Testis (tissue), 2 donors: ENCODE measurements at regions not wholly inside any gene's neighbourhood (a gene's known extent, or its start where the extent isn't known, plus 50 kb on each side); places are given as distances from the start of the nearest gene placed in this dataset.

Experiments
- DNase-seq: peaks from one replicate; pipeline ENCODE4 v3.0.0-alpha.2; 2019
- H3K27ac ChIP-seq, 2 donors: fragments of 200-600 bp; sonication (generic); one replicate each; pipeline ENCODE4 v1.5.1; 2019
- H3K27me3 ChIP-seq: fragments of 200-600 bp; sonication (generic); one replicate; pipeline ENCODE4 v1.5.1; 2019
- H3K36me3 ChIP-seq: fragments of 200-600 bp; sonication (generic); one replicate; pipeline ENCODE4 v1.5.1; 2017; ENCODE audit warnings: low read depth; ENCODE audit errors: missing control alignments
- H3K4me1 ChIP-seq: fragments of 200-600 bp; sonication (generic); one replicate; pipeline ENCODE4 v1.5.1; 2019
- H3K4me3 ChIP-seq, 2 donors: fragments of 200-600 bp; sonication (generic); one replicate each; pipeline ENCODE4 v1.5.1; 2017 to 2019
- H3K9me3 ChIP-seq: fragments of 200-600 bp; sonication (generic); one replicate; pipeline ENCODE4 v1.5.1; 2017
- POLR2A ChIP-seq: fragments of 450-650 bp; IDR thresholded peaks from one replicate; pipeline ENCODE4 v1.6.1; 2017; ENCODE audit warnings: antibody characterized with exemption, mild to moderate bottlenecking, moderate library complexity
- whole genome bisulfite sequencing, 2 donors: methylation state at CpG; one replicate each; pipeline ENCODE4 v1.1.5; 2018; 5-methylcytosine and 5-hydroxymethylcytosine counted together
- intact Hi-C: fragments of 100-400 bp; cut with DNase I; formaldehyde crosslinking; loops from one replicate; pipeline ENCODE4 v1.15.1; 2023; ENCODE audit warnings: low total_unique reads
- small RNA-seq, 2 donors: library from RNA; depleted of rRNA; stranded (forward); fragments of <200 nt; gene quantifications; one replicate each; pipeline ENCODE3, GENCODE V24; 2016
- TF ChIP-seq, protein P1 (sequence below), 3 experiments: fragments of 450-650 bp in 2 of 3; fragments of 200-600 bp in 1 of 3; sonication (generic) in 1 of 3; IDR thresholded peaks; one replicate each; pipeline ENCODE4 v1.5.1; 2016 to 2019; ENCODE audit warnings: antibody characterized with exemption in 3 of 3, mild to moderate bottlenecking in 2 of 3, moderate library complexity in 1 of 3

- H3K4me1 ChIP-seq = no peaks in the 10 kb centered on the region
These were observed 101.6 kb downstream of the ARL6IP6 start for GRCh38 chr2:152820048-152820447.

GRCh38 chr2:152815634-152816257, 97.3 kb downstream of the ARL6IP6 start:
- 95 to 99% methylated on average over 3 of the region's 3 CpGs for WGBS, 2 donors
- no peaks in the 10 kb centered on the region for H3K4me1 ChIP-seq
- no peaks in the 10 kb centered on the region for H3K36me3 ChIP-seq
- intact Hi-C loops = no loop called here
- no peak for TF ChIP-seq POLR2A
- TF ChIP-seq, protein P1, sequence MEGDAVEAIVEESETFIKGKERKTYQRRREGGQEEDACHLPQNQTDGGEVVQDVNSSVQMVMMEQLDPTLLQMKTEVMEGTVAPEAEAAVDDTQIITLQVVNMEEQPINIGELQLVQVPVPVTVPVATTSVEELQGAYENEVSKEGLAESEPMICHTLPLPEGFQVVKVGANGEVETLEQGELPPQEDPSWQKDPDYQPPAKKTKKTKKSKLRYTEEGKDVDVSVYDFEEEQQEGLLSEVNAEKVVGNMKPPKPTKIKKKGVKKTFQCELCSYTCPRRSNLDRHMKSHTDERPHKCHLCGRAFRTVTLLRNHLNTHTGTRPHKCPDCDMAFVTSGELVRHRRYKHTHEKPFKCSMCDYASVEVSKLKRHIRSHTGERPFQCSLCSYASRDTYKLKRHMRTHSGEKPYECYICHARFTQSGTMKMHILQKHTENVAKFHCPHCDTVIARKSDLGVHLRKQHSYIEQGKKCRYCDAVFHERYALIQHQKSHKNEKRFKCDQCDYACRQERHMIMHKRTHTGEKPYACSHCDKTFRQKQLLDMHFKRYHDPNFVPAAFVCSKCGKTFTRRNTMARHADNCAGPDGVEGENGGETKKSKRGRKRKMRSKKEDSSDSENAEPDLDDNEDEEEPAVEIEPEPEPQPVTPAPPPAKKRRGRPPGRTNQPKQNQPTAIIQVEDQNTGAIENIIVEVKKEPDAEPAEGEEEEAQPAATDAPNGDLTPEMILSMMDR (IDR thresholded peaks at IDR 0.05) = no peak
- no peak for DNase-seq
- no peak overlapping the region for H3K27ac ChIP-seq
- no peaks in the 10 kb centered on the region for H3K9me3 ChIP-seq
- H3K4me3 ChIP-seq = no peak overlapping the region
- H3K27me3 ChIP-seq = no peaks in the 10 kb centered on the region

More at GRCh38 chr2:152820048-152820447, 101.6 kb downstream of the ARL6IP6 start:
- no peak for DNase-seq
- TF ChIP-seq POLR2A = no peak
- TF ChIP-seq, protein P1 (IDR thresholded peaks at IDR 0.05) = no peak
- intact Hi-C loops = no loop called here
- no peaks in the 10 kb centered on the region for H3K36me3 ChIP-seq
- H3K27ac ChIP-seq = no peak overlapping the region
- H3K27me3 ChIP-seq = no peaks in the 10 kb centered on the region
- WGBS, 2 donors = 96 to 100% methylated on average over 1 of the region's 1 CpG
- H3K9me3 ChIP-seq = no peaks in the 10 kb centered on the region
- H3K4me3 ChIP-seq = no peak overlapping the region

GRCh38 chr2:152814475-152815030, 96.1 kb downstream of the ARL6IP6 start:
- Histone ChIP-seq H3K9me3 (no peaks in the 10 kb centered on the region), H3K4me3 (no peak overlapping the region), H3K36me3 (no peaks in the 10 kb centered on the region), H3K27ac (no peak overlapping the region), H3K4me1 (no peaks in the 10 kb centered on the region), H3K27me3 (no peaks in the 10 kb centered on the region)
- intact Hi-C loops = no loop called here
- TF ChIP-seq POLR2A = no peak
- TF ChIP-seq, protein P1 (IDR thresholded peaks at IDR 0.05) = no peak
- no peak for DNase-seq
- WGBS, 2 donors = 74% methylated on average over 5 of the region's 5 CpGs

- intact Hi-C loops = no loop called here
These were observed 94.9 kb downstream of the ARL6IP6 start for GRCh38 chr2:152813351-152813750.

More at GRCh38 chr2:152813351-152813750, 94.9 kb downstream of the ARL6IP6 start:
- Histone ChIP-seq H3K9me3 (no peaks in the 10 kb centered on the region), H3K4me3 (no peak overlapping the region), H3K27ac (no peak overlapping the region), H3K4me1 (no peaks in the 10 kb centered on the region), H3K27me3 (no peaks in the 10 kb centered on the region), H3K36me3 (no peaks in the 10 kb centered on the region)
- DNase-seq = no peak
- no peak for TF ChIP-seq POLR2A
- TF ChIP-seq, protein P1 (IDR thresholded peaks at IDR 0.05) = no peak

Small RNA genes lying in the stretch of these regions (small RNA-seq; reads per million reads assigned to genes)
- gene AC009969.1 = 0 reads per million in 2 donors
- 0 reads per million in 2 donors for gene AC079150.2
